ENCODE measurements at regions not wholly inside any gene's neighbourhood (a gene's known extent, or its start where the extent isn't known, plus 50 kb on each side); places are given as distances from the start of the nearest gene placed in this dataset.

DNA sequence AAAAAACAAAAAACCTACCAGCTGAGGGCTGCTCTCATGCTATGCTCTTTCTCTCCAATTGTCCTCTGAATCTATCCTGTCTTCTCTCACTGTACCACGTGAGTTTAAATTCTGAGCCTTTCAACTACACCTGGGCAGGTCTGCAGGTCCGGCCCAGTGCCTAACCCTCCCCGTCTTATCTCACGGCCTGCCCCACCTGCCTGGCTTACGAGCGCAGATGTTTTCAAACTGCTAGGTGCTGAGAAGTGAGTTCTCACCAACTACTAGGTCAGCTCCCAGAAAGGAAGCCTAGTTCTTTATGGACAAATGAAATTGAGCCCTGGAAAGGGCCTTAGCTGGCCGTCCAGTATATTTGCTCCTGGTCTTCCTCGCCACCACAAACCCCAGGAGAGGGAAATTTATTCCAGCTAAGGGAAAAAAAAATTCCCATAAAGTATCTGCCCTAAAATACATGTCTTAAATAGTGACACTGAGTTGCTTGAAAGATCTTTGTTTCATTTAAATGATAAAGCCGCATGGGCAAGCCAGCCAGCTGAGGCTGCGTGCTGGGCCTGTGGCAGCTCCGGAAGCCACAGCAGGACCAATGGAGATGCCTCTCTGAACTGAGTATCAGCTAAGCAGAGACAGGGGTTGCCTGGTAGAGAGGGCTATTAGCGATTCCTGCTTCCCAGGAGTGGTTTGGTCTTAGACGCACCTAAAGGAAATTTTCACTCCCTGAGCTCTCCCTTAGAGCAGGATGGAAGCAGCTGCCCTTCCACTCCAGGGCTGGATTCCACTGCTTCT lies 92.5 kb upstream of the NCK2 start:
- DNase-seq (ENCODE audit: low read depth, low spot score), result no peak

DNA sequence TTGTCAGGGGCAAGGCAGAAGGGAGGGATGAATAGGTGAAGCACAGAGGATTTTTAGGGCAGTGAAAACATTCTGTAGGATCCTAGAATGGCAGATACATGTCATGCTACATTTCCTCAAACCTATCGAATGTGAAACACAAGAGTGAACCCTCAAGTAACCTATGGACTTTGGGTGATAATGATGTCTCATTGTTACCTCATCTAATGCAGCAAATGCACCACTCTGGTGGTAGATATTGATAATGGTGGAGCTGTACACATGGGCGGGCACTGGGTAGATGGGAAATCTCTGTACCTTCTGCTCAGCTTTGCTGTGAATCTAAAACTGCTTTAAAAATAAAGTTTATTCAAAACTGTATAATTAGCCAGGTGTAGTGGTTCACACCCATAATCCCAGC lies 95.2 kb upstream of the NCK2 start:
- DNase-seq (ENCODE audit: low read depth, low spot score), result no peak

- no peak for DNase-seq (ENCODE audit: low read depth, low spot score)
Measured at GRCh38 chr2:105647731-105648130, 97.0 kb upstream of the NCK2 start.

DNA sequence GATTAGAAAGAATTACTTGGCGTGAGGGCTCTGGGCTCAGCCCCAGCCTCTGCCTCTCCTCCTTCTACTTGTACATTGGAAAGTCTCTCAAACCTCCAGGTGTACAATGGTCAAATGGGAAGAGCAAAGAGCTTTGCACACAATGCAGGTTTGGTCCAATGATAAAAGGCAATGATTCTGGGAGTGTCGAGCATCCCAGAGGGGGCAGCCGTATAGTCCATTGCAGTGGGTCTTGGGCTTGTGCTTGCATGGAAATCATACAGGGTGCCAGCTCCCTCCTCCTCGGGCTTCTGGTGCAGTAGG lies 98.0 kb upstream of the NCK2 start:
- DNase-seq (ENCODE audit: low read depth, low spot score), result no peak

DNA sequence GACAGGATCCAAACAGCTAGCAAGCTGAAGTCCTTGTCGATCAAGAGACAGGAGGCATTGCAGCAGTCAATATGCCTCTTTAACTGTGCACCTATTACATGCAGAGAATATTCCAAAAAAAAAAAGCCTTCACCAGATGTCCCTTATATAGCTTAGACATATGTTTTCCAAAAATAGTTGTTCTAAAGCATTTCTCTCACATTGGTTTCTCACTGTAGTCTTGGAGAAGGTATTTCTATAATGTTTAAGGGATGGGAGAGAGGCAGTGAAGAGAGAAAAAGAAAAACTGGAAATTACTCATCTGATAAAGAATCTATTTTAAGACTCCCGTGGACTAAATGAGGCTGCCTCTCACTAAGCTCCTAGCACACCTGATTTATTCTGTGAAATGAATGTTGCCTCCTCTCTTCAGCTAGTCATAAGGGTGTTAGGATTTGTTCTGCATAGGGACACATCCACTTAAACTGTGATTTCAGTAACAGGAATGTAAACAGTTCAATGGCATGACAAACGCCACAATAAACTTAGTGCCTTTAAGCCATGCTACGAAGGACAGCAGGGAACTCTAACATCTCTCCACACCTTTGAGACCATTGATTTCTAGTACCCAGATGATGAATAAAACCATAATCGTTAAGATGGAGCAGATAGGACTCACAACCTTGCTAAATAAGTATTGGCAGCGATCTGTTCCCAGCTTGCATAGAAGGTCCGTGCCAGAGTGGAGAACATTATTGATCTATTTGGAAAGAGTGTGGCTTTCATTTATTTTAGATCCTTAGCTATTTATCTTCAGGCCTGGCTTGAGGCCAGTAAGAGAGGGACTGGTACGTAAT lies 98.6 kb upstream of the NCK2 start:
- DNase-seq (ENCODE audit: low read depth, low spot score), result no peak

DNA sequence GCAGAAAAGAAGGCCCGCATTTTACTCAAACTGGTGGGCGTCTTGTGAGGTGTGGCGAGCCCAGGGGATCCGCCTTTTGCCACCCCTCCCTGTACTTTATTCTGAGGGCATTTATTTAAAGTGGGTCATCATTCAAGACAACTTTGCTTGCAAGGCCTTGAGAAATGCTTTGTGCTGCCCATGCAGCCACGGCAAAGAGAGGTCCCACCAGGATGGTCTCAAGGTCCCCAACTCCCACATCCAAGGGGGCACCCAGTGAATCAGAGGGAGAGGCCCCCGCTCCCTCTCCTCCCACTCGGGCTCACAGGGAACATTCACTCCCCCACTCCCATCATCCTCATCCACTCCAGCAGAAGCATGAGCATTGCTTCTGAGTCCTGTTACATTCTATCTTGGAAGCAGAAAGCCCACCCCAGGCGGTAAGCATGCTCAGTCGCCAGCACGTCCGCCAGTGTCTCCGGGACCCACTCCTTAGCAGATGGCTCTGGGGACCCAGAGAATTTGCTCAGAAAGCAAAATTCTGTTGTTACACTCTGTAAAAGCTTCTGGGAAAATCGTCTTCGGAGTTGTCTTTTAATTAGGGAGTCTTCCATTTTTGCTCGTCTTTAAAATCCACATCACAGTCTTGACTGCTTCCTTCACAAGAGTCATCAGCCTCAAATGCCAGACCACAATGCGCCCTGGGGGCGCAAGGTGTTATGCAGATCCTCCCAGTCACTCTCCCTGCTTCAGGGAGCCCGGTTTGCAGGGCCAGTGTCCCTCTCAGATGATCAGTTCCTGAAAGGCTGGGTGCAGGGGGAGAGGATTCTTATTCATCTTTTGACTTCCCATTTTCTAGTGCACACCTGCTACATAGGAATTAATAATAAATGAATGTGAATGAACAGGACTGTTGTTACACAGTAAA lies 99.4 kb upstream of the NCK2 start:
- no peak for DNase-seq (ENCODE audit: low read depth, low spot score)

DNA sequence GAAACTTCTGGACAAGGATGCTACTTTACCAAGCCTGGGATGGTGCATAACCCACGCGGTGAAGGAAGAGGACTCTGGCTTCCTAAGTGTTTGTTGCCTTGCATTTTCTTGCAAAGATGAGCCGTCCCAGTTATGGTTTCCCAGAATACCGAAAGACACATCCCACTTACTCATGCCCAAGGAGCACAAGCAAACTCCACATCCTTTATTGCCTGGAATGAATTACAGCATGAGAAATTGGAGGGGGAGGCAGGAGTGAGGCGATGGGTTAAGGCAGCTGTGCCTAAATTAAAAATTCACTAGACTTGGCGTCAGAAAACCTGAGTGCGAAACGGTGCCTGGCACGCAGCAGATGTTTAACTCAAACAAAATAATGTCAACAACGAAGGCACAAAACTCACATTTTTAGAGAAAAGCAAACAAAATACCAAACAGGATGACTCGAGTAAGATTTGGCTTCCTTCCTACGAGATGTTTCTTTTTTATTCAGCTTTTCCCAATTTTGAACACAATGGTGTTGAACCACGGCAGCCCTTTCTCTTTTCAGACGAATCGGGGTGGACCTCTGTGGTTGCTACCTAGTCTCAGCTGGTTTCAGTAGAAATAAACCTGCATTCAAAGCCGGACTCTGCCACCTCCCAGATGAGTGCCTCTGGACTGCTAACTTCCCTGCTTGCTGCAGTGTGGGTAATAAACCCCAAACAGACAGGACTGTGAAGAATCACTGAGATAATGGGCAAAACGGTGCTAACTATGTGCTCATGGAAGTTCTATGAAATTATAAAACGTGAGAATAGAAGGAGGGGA lies 100.3 kb upstream of the NCK2 start:
- DNase-seq (ENCODE audit: low read depth, low spot score), result no peak

DNA sequence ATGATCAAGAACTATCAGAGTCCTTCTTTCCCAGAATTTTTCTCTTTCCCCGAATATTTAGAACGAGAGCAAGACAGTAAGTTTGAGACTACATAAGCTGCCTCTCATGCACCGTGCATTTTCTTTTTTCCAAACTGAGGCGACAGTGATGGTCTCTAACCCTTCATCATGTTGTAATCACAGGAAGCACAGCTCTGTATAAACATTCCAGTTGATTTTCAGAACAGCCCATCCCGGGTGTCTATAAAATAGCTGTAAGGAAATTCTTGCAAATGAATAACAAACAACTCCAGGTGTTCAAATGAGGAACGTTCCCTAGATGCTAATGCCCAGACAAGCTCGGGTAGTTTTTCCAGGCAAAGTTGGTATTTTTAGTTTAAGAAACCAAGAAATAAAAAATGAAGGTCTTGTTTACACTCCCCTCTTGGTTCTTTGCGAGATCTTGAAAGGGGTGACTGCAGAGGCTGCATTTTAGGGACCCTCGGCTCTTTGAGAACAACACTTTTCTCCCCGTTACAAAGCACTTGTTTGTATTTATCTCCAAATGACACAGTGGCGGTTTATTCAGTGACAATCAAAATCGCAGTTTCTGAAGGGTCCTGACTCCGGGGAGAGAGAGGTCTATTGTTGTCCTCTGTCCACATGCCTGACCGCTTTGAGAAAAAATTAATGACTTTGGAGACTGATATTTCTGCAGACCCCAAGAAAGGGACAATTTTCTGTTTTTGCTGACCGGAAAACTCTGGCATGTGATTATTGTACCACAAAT lies 101.1 kb upstream of the NCK2 start:
- DNase-seq (ENCODE audit: low read depth, low spot score), result no peak

DNA sequence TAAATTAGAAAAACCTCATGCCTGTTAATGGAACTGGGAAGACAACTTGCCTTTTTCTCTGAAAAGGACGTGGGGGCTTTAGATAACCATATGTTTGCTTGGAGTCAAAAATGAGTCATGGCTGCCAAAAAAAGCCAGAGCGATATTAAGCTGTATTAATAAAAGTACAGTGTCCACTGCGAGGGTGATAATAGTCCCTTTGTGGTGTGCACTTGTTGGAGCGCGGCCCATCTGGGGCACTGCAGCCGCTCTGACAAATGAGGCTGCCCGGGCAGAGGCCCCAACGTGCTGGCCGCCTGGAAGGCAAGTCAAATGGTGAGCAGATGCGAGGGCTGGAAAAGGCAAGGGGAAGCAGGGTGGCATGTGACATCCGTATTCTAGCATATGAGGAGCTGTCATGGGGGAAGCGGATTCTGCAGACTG lies 103.3 kb upstream of the NCK2 start:
- no peak for DNase-seq (ENCODE audit: low read depth, low spot score)

GRCh38 chr2:105640246-105640645 lies 104.5 kb upstream of the NCK2 start:
- no peak for DNase-seq (ENCODE audit: low read depth, low spot score)

DNA sequence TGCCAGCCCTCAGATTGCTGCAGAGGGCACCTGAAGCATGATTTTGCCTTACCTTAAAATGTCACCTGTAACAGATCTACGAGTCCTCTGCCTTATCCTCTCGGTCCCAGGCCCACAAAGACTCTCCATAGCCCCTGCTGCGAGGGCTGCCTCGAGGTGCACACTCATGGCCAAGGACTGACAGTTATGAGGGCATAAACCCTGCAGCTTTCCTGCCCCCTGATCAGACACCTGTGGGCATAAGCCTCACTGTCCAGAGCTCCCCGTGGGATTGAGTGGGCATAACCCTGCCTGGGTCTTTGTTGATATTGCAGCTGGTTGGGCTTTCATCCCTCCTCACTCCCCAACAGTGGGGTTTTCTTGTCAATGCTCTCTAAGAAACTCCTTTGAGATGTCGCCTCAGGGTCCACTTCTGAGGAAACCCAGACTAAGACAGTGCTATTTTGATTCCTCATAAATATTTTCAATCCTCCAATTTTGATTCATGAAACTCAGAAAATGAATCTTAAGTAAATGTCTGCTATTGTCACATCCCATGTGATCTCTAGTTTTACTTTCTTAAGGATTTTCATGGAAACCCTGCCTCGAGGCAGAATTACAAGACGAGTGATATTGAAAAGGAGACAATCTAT lies 108.5 kb upstream of the NCK2 start:
- DNase-seq (ENCODE audit: low read depth, low spot score), result no peak

DNA sequence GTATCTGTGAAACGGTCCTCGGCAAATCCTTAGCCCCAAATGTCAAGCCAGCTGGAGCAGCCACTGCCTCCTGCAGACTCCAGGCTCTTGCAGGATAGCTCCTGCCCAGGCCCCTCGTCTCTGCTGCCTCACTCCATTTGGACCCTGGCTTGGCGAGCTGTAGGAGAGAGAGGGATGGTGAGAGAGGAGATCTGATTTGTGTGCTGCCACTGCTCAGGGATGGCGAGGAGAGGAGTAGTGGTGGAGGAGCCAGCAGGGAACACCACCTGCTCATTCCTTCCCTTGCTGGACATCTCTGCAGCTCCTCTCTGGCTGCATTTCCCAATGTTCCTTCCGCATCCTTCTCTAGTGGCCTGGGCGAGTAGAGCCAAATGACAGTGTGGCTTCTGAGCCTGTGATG lies 109.1 kb upstream of the NCK2 start:
- no peak for DNase-seq (ENCODE audit: low read depth, low spot score)

DNA sequence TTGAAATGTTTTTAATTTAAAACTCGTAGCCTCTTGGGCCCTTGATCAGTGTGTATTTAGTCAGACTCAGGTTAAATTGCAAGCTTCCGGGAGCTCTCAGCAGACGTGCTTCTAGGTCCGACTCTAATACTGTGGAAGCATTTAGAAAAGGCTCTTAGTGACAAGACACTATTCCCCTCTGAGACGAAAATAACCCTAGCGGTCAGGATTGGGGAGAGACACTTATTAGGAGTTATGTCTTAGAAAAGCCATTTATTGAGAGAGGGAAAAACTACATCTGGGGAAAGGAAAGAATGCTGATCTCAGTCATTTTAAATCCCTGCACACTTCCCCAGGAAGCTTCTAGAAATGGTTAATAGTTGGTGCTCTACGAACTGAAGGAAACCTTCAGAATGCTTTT lies 110.5 kb upstream of the NCK2 start:
- no peak for DNase-seq (ENCODE audit: low read depth, low spot score)

DNA sequence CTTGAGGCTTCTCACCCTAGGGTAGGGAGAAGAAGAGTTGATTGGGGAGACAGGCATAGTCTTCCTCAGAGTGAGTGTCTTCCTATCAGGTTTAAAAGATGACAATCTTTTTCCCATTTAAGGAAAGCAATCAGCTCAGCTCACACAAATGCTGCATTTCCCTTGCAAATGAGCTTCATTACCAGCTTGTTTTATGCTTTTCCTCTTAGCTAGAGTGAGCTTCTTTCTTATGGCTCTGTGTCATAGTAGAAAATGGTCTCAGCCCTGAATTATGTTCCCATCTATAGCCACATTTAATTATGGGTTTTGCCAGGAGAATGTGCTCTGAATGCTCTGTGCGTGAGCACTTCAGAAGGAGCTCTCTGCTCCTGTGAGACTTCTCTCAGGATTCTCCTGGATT lies 112.8 kb upstream of the NCK2 start:
- no peak for DNase-seq (ENCODE audit: low read depth, low spot score)

DNA sequence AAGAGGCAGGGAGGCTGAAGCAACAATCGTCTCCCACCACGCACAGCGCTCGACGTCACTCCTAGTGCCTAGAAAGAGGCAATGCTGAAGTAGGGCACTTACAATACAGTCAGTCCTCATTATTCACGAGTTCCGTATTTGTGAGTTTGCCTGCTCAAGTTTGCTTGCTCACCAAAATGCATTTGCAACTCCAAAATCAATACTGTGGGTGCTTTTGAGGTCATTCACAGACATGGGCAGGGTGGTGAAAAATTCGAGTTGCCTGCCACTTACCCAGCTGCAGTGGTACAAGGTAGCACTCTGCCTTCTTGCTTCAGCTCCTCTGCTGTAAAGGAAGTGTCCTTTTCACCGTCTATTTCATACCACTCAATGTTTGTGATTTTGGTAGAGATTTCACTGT lies 113.7 kb upstream of the NCK2 start:
- no peak for DNase-seq (ENCODE audit: low read depth, low spot score)

GRCh38 chr2:105629634-105630033 lies 115.1 kb upstream of the NCK2 start:
- DNase-seq (ENCODE audit: low read depth, low spot score), result no peak

- DNase-seq (ENCODE audit: low read depth, low spot score), result no peak
Measured at GRCh38 chr2:105627534-105627933, 117.2 kb upstream of the NCK2 start.

DNA sequence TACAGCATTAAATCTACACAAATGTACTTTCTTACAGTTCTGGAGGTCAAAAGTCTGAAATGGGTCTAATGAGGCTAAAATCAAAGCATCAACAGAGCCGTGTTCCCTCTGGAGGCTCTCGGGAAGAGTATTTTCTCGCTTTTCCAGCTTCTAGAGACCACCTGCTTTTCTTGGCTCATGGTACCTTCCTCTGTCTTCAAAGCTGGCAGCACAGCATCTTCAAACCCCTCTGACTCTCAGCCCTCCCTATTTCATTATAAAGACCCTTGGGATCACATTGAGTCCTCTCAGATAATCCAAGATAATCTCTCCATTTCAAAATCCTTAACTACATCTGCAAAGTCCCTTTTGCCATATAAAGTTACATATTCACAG lies 117.8 kb upstream of the NCK2 start:
- DNase-seq (ENCODE audit: low read depth, low spot score), result no peak

GRCh38 chr2:105626212-105626965 lies 118.3 kb upstream of the NCK2 start:
- no peak for DNase-seq (ENCODE audit: low read depth, low spot score)

DNA sequence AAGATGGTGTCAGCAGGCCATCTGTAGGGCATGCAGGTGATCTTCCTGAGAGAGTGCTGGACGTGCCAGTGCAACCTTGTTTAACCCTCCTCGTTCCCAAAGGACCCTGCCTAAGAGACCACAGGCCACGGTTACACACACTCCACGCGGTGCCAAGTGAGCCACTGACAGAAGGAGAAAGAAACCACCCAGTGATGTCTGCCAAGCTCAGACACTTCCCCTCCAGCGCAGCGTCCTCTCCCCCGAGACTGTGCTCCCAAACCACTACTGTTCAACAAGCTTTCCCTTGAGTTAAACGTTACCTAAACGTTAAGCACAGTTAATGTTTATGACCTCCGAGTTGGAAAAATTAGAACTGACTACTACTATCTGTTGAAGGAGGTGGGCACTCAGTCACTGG lies 119.1 kb upstream of the NCK2 start:
- no peak for DNase-seq (ENCODE audit: low read depth, low spot score)

Measured in smooth muscle cell of the brain vasculature (primary cell).